ENCODE measurements at regions not wholly inside any gene's neighbourhood (a gene's known extent, or its start where the extent isn't known, plus 50 kb on each side); places are given as distances from the start of the nearest gene placed in this dataset.

DNA sequence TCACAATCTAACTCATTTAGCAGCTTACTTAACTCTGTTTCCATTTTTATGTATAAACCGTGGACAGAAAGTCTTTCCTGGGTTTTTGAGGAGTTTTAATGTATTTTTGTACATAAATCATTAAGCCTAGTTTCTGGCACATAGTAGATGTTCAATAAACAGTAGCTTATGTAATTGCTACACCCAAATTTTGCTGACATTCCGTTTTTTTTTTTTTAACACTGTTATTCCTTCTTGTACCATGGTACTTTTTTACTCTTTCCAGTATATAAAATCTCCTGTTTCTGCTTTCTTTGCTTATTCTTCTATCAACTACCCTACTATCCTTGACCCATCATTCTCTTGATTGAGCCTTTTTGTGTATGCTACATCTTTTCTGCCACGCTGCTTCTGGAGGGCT is 1151.3 kb upstream of the CRIM1 start:
- H3K27ac ChIP-seq (ENCODE audit: low read depth in 1 of 2, low read length in 2 of 2): no peak overlapping the region
- no peaks in the 10 kb centered on the region for H3K4me1 ChIP-seq (ENCODE audit: control insufficient read depth in 1 of 2, insufficient read depth in 2 of 2, low read length in 2 of 2)
- no peaks in the 10 kb centered on the region for H3K36me3 ChIP-seq (replicated peaks in 1 of 2; ENCODE audit: control insufficient read depth in 1 of 2, insufficient read depth in 2 of 2, low read length in 2 of 2)
- peaks cover 0 to 3% of the 10 kb centered on the region in 2 donors for H3K9me3 ChIP-seq (replicated peaks in 1 of 2; ENCODE audit: control insufficient read depth in 1 of 2, insufficient read depth in 1 of 2, low read length in 2 of 2)
- H3K27me3 Mint-ChIP-seq (ENCODE audit: low read depth in 3 of 3): peaks cover 0 to 1% (median 0%) of the 10 kb centered on the region in 3 donors
- 67% methylated on average over 1 of the region's 3 CpGs for WGBS (ENCODE audit: insufficient coverage)
- intact Hi-C loops (cut with micrococcal nuclease): no loop called here
- H3K36me3 Mint-ChIP-seq: no peaks in the 10 kb centered on the region
- no peak for DNase-seq
- H3K27me3 ChIP-seq (ENCODE audit: control insufficient read depth in 2 of 2, insufficient read depth in 2 of 2, low read length in 2 of 2): no peaks in the 10 kb centered on the region
- H3K9me3 Mint-ChIP-seq: peaks cover 0 to 5% (median 4%) of the 10 kb centered on the region in 7 donors
- H3K4me2 ChIP-seq (replicated peaks; ENCODE audit: extremely low read depth, low read length, poor library complexity, severe bottlenecking): no peak overlapping the region
- H4K20me1 ChIP-seq (ENCODE audit: insufficient read depth, low read length): no peaks in the 10 kb centered on the region
- TF ChIP-seq, protein P1, sequence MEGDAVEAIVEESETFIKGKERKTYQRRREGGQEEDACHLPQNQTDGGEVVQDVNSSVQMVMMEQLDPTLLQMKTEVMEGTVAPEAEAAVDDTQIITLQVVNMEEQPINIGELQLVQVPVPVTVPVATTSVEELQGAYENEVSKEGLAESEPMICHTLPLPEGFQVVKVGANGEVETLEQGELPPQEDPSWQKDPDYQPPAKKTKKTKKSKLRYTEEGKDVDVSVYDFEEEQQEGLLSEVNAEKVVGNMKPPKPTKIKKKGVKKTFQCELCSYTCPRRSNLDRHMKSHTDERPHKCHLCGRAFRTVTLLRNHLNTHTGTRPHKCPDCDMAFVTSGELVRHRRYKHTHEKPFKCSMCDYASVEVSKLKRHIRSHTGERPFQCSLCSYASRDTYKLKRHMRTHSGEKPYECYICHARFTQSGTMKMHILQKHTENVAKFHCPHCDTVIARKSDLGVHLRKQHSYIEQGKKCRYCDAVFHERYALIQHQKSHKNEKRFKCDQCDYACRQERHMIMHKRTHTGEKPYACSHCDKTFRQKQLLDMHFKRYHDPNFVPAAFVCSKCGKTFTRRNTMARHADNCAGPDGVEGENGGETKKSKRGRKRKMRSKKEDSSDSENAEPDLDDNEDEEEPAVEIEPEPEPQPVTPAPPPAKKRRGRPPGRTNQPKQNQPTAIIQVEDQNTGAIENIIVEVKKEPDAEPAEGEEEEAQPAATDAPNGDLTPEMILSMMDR (IDR thresholded peaks at IDR 0.05): no peak
- no peak overlapping the region for H3K4me3 ChIP-seq (replicated peaks in 1 of 3; ENCODE audit: low read depth in 2 of 3, low read length in 3 of 3)
- H3K4me3 Mint-ChIP-seq: no peak overlapping the region
- no peak overlapping the region for H3K27ac Mint-ChIP-seq
- no peaks in the 10 kb centered on the region for H3K4me1 Mint-ChIP-seq
- H3K79me2 ChIP-seq (ENCODE audit: insufficient read depth, low read length): no peaks in the 10 kb centered on the region
- H3K9ac ChIP-seq (ENCODE audit: insufficient read depth, low read length, poor library complexity, severe bottlenecking): no peak overlapping the region
- H2AFZ ChIP-seq (ENCODE audit: insufficient read depth, low read depth, low read length, poor library complexity, severe bottlenecking): no peak overlapping the region

DNA sequence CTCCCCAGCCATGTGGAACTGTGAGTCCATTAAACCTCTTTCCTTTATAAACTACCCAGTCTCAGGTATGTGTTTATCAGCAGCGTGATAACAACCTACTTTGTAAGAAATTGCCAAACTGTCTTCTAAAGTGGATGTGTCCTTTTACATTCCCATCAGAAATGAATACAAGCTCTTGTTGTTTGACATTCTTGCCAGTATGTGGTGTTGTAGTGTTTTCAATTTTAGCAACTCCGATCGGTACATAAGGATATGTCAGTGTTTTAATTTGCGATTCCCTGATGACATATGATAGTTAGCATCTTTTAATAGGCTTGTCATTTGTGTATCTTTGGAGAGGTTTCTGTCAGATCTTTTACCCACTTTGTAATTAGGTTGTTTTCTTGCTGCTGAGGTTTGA is 1156.3 kb upstream of the CRIM1 start:
- 94% methylated on average over 3 of the region's 4 CpGs for WGBS (ENCODE audit: insufficient coverage)

More for the DNA sequence above, 1156.3 kb upstream of the CRIM1 start:
- peaks cover 3 to 7% of the 10 kb centered on the region in 2 donors for H3K9me3 ChIP-seq (replicated peaks in 1 of 2; ENCODE audit: control insufficient read depth in 1 of 2, insufficient read depth in 1 of 2, low read length in 2 of 2)
- no peak overlapping the region for H3K4me2 ChIP-seq (replicated peaks; ENCODE audit: extremely low read depth, low read length, poor library complexity, severe bottlenecking)
- H3K4me1 ChIP-seq (ENCODE audit: control insufficient read depth in 1 of 2, insufficient read depth in 2 of 2, low read length in 2 of 2): no peaks in the 10 kb centered on the region
- no peak overlapping the region for H3K9ac ChIP-seq (ENCODE audit: insufficient read depth, low read length, poor library complexity, severe bottlenecking)
- H3K27me3 ChIP-seq (ENCODE audit: control insufficient read depth in 2 of 2, insufficient read depth in 2 of 2, low read length in 2 of 2): no peaks in the 10 kb centered on the region
- TF ChIP-seq, protein P1 (IDR thresholded peaks at IDR 0.05): no peak
- H3K27me3 Mint-ChIP-seq (ENCODE audit: low read depth in 3 of 3): peaks cover 0 to 1% (median 0%) of the 10 kb centered on the region in 3 donors
- H3K79me2 ChIP-seq (ENCODE audit: insufficient read depth, low read length): no peaks in the 10 kb centered on the region
- no peak overlapping the region for H3K4me3 Mint-ChIP-seq
- H4K20me1 ChIP-seq (ENCODE audit: insufficient read depth, low read length): no peaks in the 10 kb centered on the region
- no peaks in the 10 kb centered on the region for H3K4me1 Mint-ChIP-seq
- H3K36me3 Mint-ChIP-seq: no peaks in the 10 kb centered on the region
- intact Hi-C loops (cut with micrococcal nuclease): no loop called here
- DNase-seq: no peak
- H3K9me3 Mint-ChIP-seq: peaks cover 0 to 10% (median 3%) of the 10 kb centered on the region in 7 donors
- H3K4me3 ChIP-seq (replicated peaks in 1 of 3; ENCODE audit: low read depth in 2 of 3, low read length in 3 of 3): no peak overlapping the region
- H3K36me3 ChIP-seq (replicated peaks in 1 of 2; ENCODE audit: control insufficient read depth in 1 of 2, insufficient read depth in 2 of 2, low read length in 2 of 2): no peaks in the 10 kb centered on the region
- no peak overlapping the region for H3K27ac Mint-ChIP-seq
- no peak overlapping the region for H3K27ac ChIP-seq (ENCODE audit: low read depth in 1 of 2, low read length in 2 of 2)
- H2AFZ ChIP-seq (ENCODE audit: insufficient read depth, low read depth, low read length, poor library complexity, severe bottlenecking): no peak overlapping the region

Data from CD14-positive monocyte (primary cell).